HEK293 (cell line): ENCODE measurements at regions not wholly inside any gene's neighbourhood (a gene's known extent, or its start where the extent isn't known, plus 50 kb on each side); places are given as distances from the start of the nearest gene placed in this dataset.

Experiments
- AEBP2 ChIP-seq: fragments of 450-650 bp; formaldehyde crosslinking; IDR thresholded peaks from 2 replicates; pipeline ENCODE4 v1.5.1; 2016; ENCODE audit warnings: missing biosample characterization, missing genetic modification characterization, borderline replicate concordance
- BCL11B ChIP-seq: fragments of 450-650 bp; formaldehyde crosslinking; IDR thresholded peaks from 2 replicates; pipeline ENCODE4 v1.5.1; 2016; ENCODE audit warnings: low read depth, missing biosample characterization, missing genetic modification characterization
- IKZF3 ChIP-seq: fragments of 450-650 bp; IDR thresholded peaks from 2 replicates; pipeline ENCODE4 v1.5.0; 2018; ENCODE audit warnings: missing biosample characterization, mild to moderate bottlenecking, missing genetic modification characterization, moderate library complexity
- OSR2 ChIP-seq: fragments of 450-650 bp; formaldehyde crosslinking; IDR thresholded peaks from 2 replicates; pipeline ENCODE4 v1.5.1; 2016; ENCODE audit warnings: missing biosample characterization, missing genetic modification characterization
- OVOL3 ChIP-seq: fragments of 450-650 bp; formaldehyde crosslinking; IDR thresholded peaks from 2 replicates; pipeline ENCODE4 v1.5.1; 2016; ENCODE audit warnings: missing biosample characterization, missing genetic modification characterization
- PRDM10 ChIP-seq: fragments of 450-650 bp; formaldehyde crosslinking; IDR thresholded peaks from 2 replicates; pipeline ENCODE4 v1.5.1; 2016; ENCODE audit warnings: missing biosample characterization, missing genetic modification characterization
- SALL2 ChIP-seq: fragments of 450-650 bp; formaldehyde crosslinking; IDR thresholded peaks from 2 replicates; pipeline ENCODE4 v1.5.0; 2017; ENCODE audit warnings: missing biosample characterization, mild to moderate bottlenecking, missing genetic modification characterization, borderline replicate concordance
- ZNF10 ChIP-seq: fragments of 450-650 bp; formaldehyde crosslinking; IDR thresholded peaks from 2 replicates; pipeline ENCODE4 v1.5.1; 2017; ENCODE audit warnings: missing biosample characterization, missing genetic modification characterization
- ZNF112 ChIP-seq: fragments of 450-650 bp; formaldehyde crosslinking; IDR thresholded peaks from 2 replicates; pipeline ENCODE4 v1.5.0; 2017; ENCODE audit warnings: missing biosample characterization, missing genetic modification characterization
- ZNF140 ChIP-seq: fragments of 450-650 bp; formaldehyde crosslinking; IDR thresholded peaks from 2 replicates; pipeline ENCODE4 v1.5.1; 2016; ENCODE audit warnings: missing biosample characterization, missing genetic modification characterization
- ZNF26 ChIP-seq: fragments of 450-650 bp; formaldehyde crosslinking; IDR thresholded peaks from 2 replicates; pipeline ENCODE4 v1.5.1; 2016; ENCODE audit warnings: missing biosample characterization, missing genetic modification characterization
- ZNF366 ChIP-seq: fragments of 450-650 bp; formaldehyde crosslinking; conservative IDR thresholded peaks from 2 replicates; pipeline ENCODE4 v1.5.1; 2016; ENCODE audit warnings: missing biosample characterization, missing genetic modification characterization
- ZNF37A ChIP-seq: fragments of 450-650 bp; IDR thresholded peaks from 2 replicates; pipeline ENCODE4 v1.5.1; 2018; ENCODE audit warnings: missing biosample characterization, missing genetic modification characterization
- ZNF423 ChIP-seq: fragments of 450-650 bp; formaldehyde crosslinking; IDR thresholded peaks from 2 replicates; pipeline ENCODE4 v1.5.1; 2016; ENCODE audit warnings: missing biosample characterization, missing genetic modification characterization
- ZNF473 ChIP-seq: fragments of 450-650 bp; formaldehyde crosslinking; IDR thresholded peaks from 2 replicates; pipeline ENCODE4 v1.5.1; 2017; ENCODE audit warnings: missing biosample characterization, missing genetic modification characterization
- ZNF514 ChIP-seq: fragments of 450-650 bp; formaldehyde crosslinking; IDR thresholded peaks from 2 replicates; pipeline ENCODE4 v1.5.1; 2016; ENCODE audit warnings: missing biosample characterization, missing genetic modification characterization
- ZNF544 ChIP-seq: fragments of 450-650 bp; formaldehyde crosslinking; IDR thresholded peaks from 2 replicates; pipeline ENCODE4 v1.5.0; 2017; ENCODE audit warnings: missing biosample characterization, missing genetic modification characterization
- ZNF555 ChIP-seq: fragments of 450-650 bp; formaldehyde crosslinking; conservative IDR thresholded peaks from 2 replicates; pipeline ENCODE4 v1.5.1; 2017; ENCODE audit warnings: missing biosample characterization, mild to moderate bottlenecking, missing genetic modification characterization, inconsistent platforms
- ZNF571 ChIP-seq: fragments of 450-650 bp; formaldehyde crosslinking; IDR thresholded peaks from 2 replicates; pipeline ENCODE4 v1.5.0; 2017; ENCODE audit warnings: missing biosample characterization, missing genetic modification characterization
- ZNF585B ChIP-seq: fragments of 450-650 bp; formaldehyde crosslinking; IDR thresholded peaks from 2 replicates; pipeline ENCODE4 v1.5.1; 2016; ENCODE audit warnings: missing biosample characterization, missing genetic modification characterization
- ZNF629 ChIP-seq: fragments of 450-650 bp; formaldehyde crosslinking; IDR thresholded peaks from 2 replicates; pipeline ENCODE4 v1.5.1; 2017; ENCODE audit warnings: missing biosample characterization, missing genetic modification characterization
- ZNF658 ChIP-seq: fragments of 450-650 bp; formaldehyde crosslinking; IDR thresholded peaks from 2 replicates; pipeline ENCODE4; 2016; ENCODE audit warnings: missing biosample characterization, missing genetic modification characterization
- ZNF660 ChIP-seq: fragments of 450-650 bp; IDR thresholded peaks from 2 replicates; pipeline ENCODE4 v1.5.1; 2018; ENCODE audit warnings: missing biosample characterization, mild to moderate bottlenecking, missing genetic modification characterization
- ZNF670 ChIP-seq: fragments of 450-650 bp; formaldehyde crosslinking; IDR thresholded peaks from 2 replicates; pipeline ENCODE4 v1.5.1; 2016; ENCODE audit warnings: missing biosample characterization, missing genetic modification characterization, low read depth
- ZNF701 ChIP-seq: fragments of 450-650 bp; formaldehyde crosslinking; IDR thresholded peaks from 2 replicates; pipeline ENCODE4 v1.5.1; 2016; ENCODE audit warnings: missing biosample characterization, missing genetic modification characterization
- ZNF791 ChIP-seq: fragments of 450-650 bp; formaldehyde crosslinking; IDR thresholded peaks from 2 replicates; pipeline ENCODE4 v1.5.1; 2016; ENCODE audit warnings: missing biosample characterization, missing genetic modification characterization
- ZNF792 ChIP-seq: fragments of 450-650 bp; formaldehyde crosslinking; IDR thresholded peaks from 2 replicates; pipeline ENCODE4 v1.5.1; 2016; ENCODE audit warnings: missing biosample characterization, missing genetic modification characterization
- ZNF843 ChIP-seq: fragments of 450-650 bp; formaldehyde crosslinking; IDR thresholded peaks from 2 replicates; pipeline ENCODE4 v1.5.1; 2016; ENCODE audit warnings: missing biosample characterization, missing genetic modification characterization
- TF ChIP-seq, protein P1 (sequence below): fragments of 450-650 bp; formaldehyde crosslinking; IDR thresholded peaks from 2 replicates; pipeline ENCODE4 v1.5.1; 2017; ENCODE audit warnings: missing biosample characterization, missing genetic modification characterization
- TF ChIP-seq, protein P2 (sequence below): fragments of 450-650 bp; formaldehyde crosslinking; IDR thresholded peaks from 2 replicates; pipeline ENCODE4 v1.5.1; 2016; ENCODE audit warnings: missing biosample characterization, missing genetic modification characterization
- TF ChIP-seq, protein P3 (sequence below): fragments of 450-650 bp; formaldehyde crosslinking; IDR thresholded peaks from 2 replicates; pipeline ENCODE4 v1.5.1; 2016; ENCODE audit warnings: missing biosample characterization, missing genetic modification characterization

- peak; percentile 77; the same call in 1 of the 2 replicates for TF ChIP-seq ZNF423 (tag by site-specific recombination)
- 0 out of 2 replicates have a peak, but pooled peaks have one; percentile 29 for TF ChIP-seq PRDM10
- no peak for TF ChIP-seq ZNF140
- TF ChIP-seq ZNF660 (tag by site-specific recombination), result no peak
- TF ChIP-seq ZNF701 (tag by site-specific recombination), result no peak
- TF ChIP-seq ZNF658 (tag by site-specific recombination), result no peak
- TF ChIP-seq ZNF544 (tag by site-specific recombination), result no peak
- TF ChIP-seq ZNF473 (tag by site-specific recombination), result no peak
- TF ChIP-seq, protein P1, sequence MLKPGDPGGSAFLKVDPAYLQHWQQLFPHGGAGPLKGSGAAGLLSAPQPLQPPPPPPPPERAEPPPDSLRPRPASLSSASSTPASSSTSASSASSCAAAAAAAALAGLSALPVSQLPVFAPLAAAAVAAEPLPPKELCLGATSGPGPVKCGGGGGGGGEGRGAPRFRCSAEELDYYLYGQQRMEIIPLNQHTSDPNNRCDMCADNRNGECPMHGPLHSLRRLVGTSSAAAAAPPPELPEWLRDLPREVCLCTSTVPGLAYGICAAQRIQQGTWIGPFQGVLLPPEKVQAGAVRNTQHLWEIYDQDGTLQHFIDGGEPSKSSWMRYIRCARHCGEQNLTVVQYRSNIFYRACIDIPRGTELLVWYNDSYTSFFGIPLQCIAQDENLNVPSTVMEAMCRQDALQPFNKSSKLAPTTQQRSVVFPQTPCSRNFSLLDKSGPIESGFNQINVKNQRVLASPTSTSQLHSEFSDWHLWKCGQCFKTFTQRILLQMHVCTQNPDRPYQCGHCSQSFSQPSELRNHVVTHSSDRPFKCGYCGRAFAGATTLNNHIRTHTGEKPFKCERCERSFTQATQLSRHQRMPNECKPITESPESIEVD, result peak; percentile 76
- no peak for TF ChIP-seq ZNF585B (tag by site-specific recombination)
- no peak for TF ChIP-seq ZNF514 (tag by site-specific recombination)
- no peak for TF ChIP-seq ZNF571 (tag by site-specific recombination)
- TF ChIP-seq ZNF366 (tag by site-specific recombination), result 0 out of 2 replicates have a peak, but pooled peaks have one; percentile 46
- no peak for TF ChIP-seq ZNF112
- TF ChIP-seq, protein P2, sequence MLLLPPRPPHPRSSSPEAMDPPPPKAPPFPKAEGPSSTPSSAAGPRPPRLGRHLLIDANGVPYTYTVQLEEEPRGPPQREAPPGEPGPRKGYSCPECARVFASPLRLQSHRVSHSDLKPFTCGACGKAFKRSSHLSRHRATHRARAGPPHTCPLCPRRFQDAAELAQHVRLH (tag by site-specific recombination), result no peak
- peak; percentile 46; the same call in 1 of the 2 replicates for TF ChIP-seq ZNF843 (tag by site-specific recombination)
- no peak for TF ChIP-seq ZNF670 (tag by site-specific recombination)
- peak; percentile 99 for TF ChIP-seq OSR2 (tag by site-specific recombination)
- no peak for TF ChIP-seq ZNF10 (tag by site-specific recombination)
- TF ChIP-seq ZNF791, result no peak
- no peak for TF ChIP-seq SALL2
- no peak for TF ChIP-seq ZNF555 (tag by site-specific recombination)
- no peak for TF ChIP-seq OVOL3
- TF ChIP-seq, protein P3, sequence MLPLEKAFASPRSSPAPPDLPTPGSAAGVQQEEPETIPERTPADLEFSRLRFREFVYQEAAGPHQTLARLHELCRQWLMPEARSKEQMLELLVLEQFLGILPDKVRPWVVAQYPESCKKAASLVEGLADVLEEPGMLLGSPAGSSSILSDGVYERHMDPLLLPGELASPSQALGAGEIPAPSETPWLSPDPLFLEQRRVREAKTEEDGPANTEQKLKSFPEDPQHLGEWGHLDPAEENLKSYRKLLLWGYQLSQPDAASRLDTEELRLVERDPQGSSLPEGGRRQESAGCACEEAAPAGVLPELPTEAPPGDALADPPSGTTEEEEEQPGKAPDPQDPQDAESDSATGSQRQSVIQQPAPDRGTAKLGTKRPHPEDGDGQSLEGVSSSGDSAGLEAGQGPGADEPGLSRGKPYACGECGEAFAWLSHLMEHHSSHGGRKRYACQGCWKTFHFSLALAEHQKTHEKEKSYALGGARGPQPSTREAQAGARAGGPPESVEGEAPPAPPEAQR (tag by site-specific recombination), result no peak
- TF ChIP-seq ZNF629 (tag by site-specific recombination), result 0 out of 2 replicates have a peak, but pooled peaks have one; percentile 9
- TF ChIP-seq AEBP2 (tag by site-specific recombination), result no peak
- no peak for TF ChIP-seq ZNF37A (tag by site-specific recombination)
- TF ChIP-seq BCL11B (tag by site-specific recombination), result no peak
- no peak for TF ChIP-seq ZNF26 (tag by site-specific recombination)
- TF ChIP-seq IKZF3 (tag by site-specific recombination), result no peak
- TF ChIP-seq ZNF792, result no peak
Observed at GRCh38 chr5:159403906-159404681, 73.8 kb upstream of the IL12B start (continued).
